Endothelial cell of hepatic sinusoid (primary cell): ENCODE measurements at regions not wholly inside any gene's neighbourhood (a gene's known extent, or its start where the extent isn't known, plus 50 kb on each side); places are given as distances from the start of the nearest gene placed in this dataset.
"Not testable (repeated sequence)": the region's sequence is repeated elsewhere in the genome, so short reads cannot be mapped to it uniquely, and the experiment has no call there.

Experiments used
- in situ Hi-C: cut with HindIII; loops from 2 replicates; pipeline ENCODE4 v1.10.0; 2017; ENCODE audit warnings: low sequenced_read_pairs

DNA sequence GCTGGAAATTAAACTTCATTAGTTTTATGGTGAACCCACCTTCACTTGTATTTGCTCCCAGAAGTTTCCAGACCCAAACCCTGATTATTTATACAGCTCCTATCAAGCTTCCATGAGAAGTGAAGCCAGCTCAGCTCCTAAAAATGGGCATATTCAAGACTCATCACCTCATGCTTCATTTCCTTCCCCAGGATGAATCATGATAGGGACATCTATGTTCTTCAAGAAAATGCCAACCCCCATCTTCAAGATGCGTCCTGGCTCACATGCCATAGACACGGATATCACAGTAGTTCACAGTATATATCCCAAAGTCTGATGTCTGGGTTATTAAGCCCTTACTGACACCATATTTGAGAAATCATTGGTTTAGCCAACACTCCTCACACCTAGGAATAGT is 217.6 kb downstream of the NPR3 start:
- in situ Hi-C loops = no loop called here

DNA sequence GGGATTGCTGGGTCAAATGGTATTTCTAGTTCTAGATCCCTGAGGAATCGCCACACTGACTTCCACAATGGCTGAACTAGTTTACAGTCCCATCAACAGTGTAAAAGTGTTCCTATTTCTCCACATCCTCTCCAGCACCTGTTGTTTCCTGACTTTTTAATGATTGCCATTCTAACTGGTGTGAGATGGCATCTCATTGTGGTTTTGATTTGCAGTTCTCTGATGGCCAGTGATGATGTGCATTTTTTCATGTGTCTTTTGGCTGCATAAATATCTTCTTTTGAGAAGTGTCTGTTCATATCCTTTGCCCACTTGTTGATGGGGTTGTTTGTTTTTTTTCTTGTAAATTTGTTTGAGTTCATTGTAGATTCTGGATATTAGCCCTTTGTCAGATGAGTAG is 220.3 kb downstream of the NPR3 start:
- in situ Hi-C loops = not testable (repeated sequence)

DNA sequence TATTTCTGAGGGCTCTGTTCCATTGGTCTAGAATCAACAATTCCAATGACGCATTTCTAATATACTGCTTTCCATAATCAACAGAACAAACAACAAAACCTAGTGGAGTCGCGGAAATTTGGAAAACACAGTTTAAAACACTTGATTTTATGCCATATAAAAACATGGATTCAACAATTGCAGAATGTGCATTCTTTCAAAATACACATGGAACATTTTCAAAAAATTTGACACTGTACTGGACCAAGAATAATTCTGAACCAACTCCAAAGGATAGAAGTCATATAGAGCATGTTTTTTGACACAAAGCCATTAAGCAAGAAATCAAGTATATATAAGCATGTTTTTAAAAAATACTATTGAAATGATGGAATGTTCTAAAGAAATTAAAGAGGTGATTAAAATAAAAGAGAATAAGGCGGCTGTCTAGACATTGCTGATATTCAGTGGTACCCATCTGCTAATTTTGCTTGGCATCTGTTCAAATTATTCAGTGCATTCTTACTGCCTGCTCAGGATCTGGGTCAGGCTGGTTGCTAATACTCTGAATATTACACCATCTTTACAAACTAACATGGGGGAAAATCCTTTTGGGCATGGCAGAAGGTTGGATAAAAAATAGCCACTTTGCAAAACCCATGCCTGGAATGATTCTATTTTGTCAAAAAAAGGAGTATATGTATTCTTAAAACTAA is 221.3 kb downstream of the NPR3 start:
- in situ Hi-C loops = no loop called here

GRCh38 chr5:32933692-32934091 is 222.6 kb downstream of the NPR3 start:
- in situ Hi-C loops = no loop called here

DNA sequence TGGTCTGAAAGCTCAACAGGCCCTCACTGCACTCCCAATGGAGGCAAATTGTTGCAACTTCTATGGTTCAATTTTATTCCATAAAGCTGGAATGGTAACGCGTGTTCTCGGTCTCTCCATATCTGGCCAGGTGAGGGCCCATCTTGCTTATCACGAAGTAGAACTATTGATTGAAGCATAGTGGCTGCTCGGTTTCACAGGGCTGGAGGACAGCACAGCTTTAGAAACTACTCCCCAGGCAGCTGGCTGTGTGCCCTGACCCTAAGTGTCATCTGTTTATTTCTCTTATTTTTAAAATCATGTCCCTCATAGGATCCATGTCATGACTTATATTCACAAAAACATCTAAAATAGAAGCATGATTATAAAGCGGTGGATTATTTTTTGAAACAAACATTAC is 223.4 kb downstream of the NPR3 start:
- in situ Hi-C loops = no loop called here

GRCh38 chr5:32935283-32935682 is 224.2 kb downstream of the NPR3 start:
- in situ Hi-C loops = no loop called here

DNA sequence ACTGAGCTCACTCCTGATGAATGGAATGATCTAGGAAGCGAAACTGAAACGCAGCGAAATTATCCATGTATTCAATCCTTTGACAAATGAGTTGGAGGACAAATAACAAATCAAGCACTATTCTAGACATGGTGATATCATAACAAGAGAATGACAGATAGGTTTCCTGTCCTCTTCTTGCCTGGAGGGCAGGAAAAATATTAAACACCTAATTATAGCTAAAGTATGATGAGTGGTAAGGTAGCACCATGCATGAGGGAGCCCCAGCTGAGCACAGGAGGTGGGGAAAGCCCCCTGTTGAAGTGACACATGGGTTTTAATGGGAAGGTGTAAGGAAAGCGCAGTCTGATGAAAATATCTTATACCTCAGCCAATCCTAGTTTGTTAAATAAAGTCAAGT is 225.2 kb downstream of the NPR3 start:
- in situ Hi-C loops = no loop called here

GRCh38 chr5:32942225-32942989 is 231.3 kb downstream of the NPR3 start:
- in situ Hi-C loops = no loop called here

DNA sequence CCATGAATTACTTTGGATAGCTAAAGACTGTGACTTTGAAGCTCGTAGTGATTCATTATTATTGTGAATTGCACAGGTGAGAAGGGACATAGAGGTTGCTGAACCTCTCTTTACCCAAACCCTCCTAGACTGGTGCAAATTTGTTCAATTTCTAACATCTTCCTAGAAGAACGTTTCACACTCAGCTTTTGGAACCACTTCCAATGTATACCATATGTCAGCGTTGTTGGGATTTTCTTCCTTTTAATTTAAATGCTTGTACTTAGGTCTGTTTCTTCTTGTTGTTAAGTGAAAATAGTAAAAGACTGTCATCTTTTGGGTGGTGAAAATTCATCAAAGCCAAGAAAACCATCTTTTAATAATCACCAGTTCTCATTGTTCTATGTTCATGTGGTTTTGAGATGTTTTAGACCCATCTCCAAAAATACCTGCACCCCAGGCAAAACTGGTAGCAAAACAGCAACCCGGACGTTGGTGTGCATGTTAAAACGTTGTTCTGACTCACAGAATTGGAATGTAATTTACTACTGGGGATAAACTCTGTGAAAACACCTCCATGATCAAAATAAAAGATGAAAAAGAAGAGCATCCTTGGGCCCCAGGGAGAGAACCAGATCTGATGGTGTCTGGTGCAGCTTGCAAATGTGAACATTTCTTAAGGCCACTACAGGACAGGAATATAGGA is 238.3 kb downstream of the NPR3 start:
- in situ Hi-C loops = no loop called here

DNA sequence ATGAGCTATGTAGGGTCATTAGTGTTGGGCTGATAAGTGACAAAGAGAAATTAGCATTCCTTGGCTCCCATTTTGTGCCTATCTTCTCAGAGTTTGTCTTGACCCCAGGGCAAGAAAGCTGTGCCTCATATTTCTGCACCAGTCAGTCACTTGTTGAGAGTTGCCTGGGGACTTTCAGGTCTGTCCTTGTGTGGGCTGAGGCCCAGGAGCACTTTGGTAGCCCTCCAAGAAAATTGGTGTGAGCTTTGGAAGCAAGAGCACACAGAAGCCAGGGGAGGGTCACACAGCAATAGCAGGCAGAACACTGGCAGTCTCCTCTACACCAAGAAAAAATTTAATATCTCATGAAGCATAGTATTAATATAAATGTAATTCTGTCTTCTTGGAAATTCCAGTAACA is 239.9 kb downstream of the NPR3 start:
- in situ Hi-C loops = no loop called here

- in situ Hi-C loops = no loop called here
These were observed 240.8 kb downstream of the NPR3 start for GRCh38 chr5:32951878-32952277.

- in situ Hi-C loops = not testable (repeated sequence)
These were observed 241.3 kb downstream of the NPR3 start for GRCh38 chr5:32952421-32952820.

DNA sequence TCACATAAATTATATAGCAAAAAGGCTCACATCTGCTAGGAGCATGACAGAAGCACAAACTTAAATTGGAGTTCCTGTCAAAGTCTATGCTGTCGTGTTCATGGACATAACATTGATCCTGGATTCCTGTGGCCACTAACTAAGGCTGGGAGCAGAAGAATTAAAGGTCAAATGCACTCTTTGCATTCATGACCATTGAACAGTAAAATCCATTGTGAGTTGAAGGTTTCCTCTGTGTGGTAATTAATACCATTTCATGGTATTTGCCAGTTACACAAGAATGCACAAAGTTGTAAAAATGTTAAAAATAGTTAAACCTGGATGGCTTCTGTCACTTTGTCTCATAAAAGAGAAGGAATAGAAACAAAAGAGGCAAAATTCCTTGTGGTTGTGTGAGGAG is 242.6 kb downstream of the NPR3 start:
- in situ Hi-C loops = no loop called here

- in situ Hi-C loops = no loop called here
These were observed 244.7 kb downstream of the NPR3 start for GRCh38 chr5:32955814-32956213.

DNA sequence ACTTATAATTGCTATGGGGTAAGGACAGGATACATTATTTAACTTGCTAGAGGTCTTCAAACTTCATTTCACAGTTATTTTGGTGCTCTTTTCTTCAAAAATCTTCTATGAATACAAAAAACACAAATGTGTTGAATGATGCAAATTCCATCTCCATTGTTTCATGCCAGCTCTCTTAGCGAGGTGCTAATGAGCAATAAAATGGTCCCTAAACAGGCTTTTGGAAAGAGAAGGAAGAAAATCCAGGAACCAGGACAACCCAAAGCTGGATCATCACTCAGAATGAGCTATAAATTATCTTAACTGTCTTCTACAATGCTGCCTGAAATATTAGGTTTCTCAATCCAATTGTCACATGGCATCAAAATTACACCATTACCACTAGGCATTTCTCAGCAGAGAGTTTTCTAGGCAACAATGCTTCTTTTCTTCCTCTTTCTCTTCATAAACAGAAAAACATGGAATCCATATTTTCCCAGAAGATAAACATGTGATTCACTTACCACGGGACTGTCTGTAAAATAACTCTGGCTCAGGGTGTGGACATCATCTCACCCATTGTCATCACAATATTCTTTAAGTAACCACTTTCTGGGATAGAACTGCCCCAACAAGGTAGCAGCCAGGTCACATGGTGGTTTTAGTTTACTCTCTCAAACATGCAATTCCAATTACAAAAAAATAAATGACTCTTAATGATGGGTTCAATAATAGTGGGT is 249.4 kb downstream of the NPR3 start:
- in situ Hi-C loops = no loop called here

DNA sequence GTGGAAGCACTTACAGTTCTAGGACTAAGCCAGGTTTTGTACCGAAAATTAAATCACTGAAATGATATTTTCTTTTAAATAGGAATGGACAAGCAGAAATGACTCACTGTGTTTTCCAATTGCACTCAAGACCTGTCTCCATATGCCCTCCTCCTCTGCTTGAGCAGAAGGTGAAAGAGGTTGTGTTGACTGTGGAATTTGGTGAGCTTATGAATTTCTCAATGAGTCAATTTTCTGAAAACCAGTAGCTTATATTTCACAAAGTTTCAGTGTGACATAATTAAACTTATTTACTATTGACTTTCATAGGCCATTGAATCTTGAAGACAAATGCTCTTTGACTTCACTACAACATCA is 249.9 kb downstream of the NPR3 start:
- in situ Hi-C loops = no loop called here

DNA sequence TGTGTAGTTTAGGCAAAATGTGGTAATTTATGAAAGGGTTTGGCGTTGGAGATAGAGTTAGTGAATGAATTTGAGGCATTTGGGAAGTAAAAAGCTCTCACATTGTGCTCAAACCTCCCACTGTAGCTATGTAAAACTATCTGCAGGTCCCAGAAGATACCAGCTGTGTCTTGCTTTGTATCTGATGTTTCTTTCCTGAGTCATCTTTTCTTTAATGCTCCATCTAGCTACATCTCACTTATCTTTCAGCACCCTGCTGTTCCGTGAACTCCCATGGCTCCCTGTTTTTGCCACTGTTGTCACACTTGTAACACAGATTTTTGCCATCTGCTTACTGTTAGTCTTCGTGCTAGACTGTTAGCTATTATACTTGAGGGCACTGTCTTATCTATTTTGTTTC is 253.1 kb downstream of the NPR3 start:
- in situ Hi-C loops = no loop called here

GRCh38 chr5:32973646-32974045 is 262.5 kb downstream of the NPR3 start:
- in situ Hi-C loops = no loop called here

DNA sequence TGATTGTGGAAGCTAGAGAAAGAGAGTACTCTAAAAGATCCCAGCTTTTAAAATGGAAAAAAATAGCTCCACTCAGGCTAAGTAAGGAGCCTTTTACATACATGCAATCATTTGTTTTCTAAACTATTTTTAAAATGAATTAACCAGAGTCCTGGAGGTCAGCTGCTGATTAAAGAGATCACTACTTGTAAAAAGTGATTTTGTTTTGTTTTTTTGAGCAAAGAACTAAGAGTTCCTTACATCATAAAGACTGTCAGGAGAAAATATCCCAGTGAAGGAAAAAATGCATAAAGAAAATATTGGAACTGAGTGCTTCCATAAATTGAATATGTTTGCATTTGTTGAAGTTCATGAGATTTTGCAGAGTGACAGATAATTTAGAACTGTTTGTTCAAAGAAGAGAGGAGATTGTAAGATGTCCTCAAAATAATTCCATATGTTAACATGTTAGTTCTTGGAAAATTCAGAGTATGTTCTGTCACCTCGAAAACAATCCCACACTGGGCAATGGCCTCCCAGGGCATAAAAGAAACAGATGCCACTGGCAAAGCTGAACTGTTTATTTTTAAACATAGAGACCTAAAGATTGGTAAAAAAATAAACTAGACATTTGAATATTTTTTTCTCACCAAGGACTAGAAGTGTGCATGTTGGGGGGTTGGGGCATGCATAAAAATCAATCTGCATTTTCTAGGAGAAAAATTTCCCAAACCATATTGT is 264.7 kb downstream of the NPR3 start:
- in situ Hi-C loops = no loop called here

GRCh38 chr5:32981061-32981460 is 269.9 kb downstream of the NPR3 start:
- in situ Hi-C loops = no loop called here
